GM23338 (cell line): ENCODE measurements at regions not wholly inside any gene's neighbourhood (a gene's known extent, or its start where the extent isn't known, plus 50 kb on each side); places are given as distances from the start of the nearest gene placed in this dataset.

Source experiments
- ATAC-seq: fragments of 200-7000 bp; cut with Tn5 transposase; 3 replicates; pipeline ENCODE4 v1.9.1; 2020
- DNase-seq: peaks from one replicate; pipeline ENCODE4 v3.0.0-alpha.2; 2015; ENCODE audit warnings: low spot score
- H2AFZ ChIP-seq: fragments of 200-600 bp; sonication (generic); 2 replicates; pipeline ENCODE4 v1.8.0; 2016; ENCODE audit warnings: antibody characterized with exemption, mild to moderate bottlenecking, moderate library complexity
- H3F3A ChIP-seq: fragments of 200-600 bp; sonication (generic); replicated peaks from 2 replicates; pipeline ENCODE4 v1.8.0; 2017; ENCODE audit warnings: antibody characterized with exemption, mixed run types, low read depth
- H3K27ac ChIP-seq: fragments of 200-600 bp; sonication (generic); 2 replicates; pipeline ENCODE4 v1.6.1; 2016; ENCODE audit warnings: low read depth
- H3K27me3 ChIP-seq: fragments of 200-600 bp; sonication (generic); 2 replicates; pipeline ENCODE4 v1.8.0; 2016; ENCODE audit warnings: mild to moderate bottlenecking, mixed run types, moderate library complexity; ENCODE audit not compliant: insufficient read depth
- H3K36me3 ChIP-seq: fragments of 200-600 bp; sonication (generic); 2 replicates; pipeline ENCODE4 v1.8.0; 2016; ENCODE audit warnings: mild to moderate bottlenecking; ENCODE audit not compliant: insufficient read depth
- H3K4me1 ChIP-seq: fragments of 200-600 bp; sonication (generic); 2 replicates; pipeline ENCODE4 v1.8.0; 2016; ENCODE audit warnings: mild to moderate bottlenecking, moderate library complexity; ENCODE audit not compliant: insufficient read depth
- H3K4me2 ChIP-seq: fragments of 200-600 bp; sonication (generic); 2 replicates; pipeline ENCODE4 v1.7.1; 2017; ENCODE audit warnings: mixed run types
- H3K4me3 ChIP-seq: fragments of 200-600 bp; sonication (generic); 2 replicates; pipeline ENCODE4 v1.6.1; 2016; ENCODE audit warnings: mixed run types
- H3K79me2 ChIP-seq: fragments of 200-600 bp; sonication (generic); replicated peaks from 2 replicates; pipeline ENCODE4 v1.8.0; 2017; ENCODE audit warnings: mild to moderate bottlenecking; ENCODE audit not compliant: insufficient read depth
- H3K9me2 ChIP-seq: fragments of 200-600 bp; sonication (generic); 2 replicates; pipeline ENCODE4 v1.8.0; 2017; ENCODE audit not compliant: insufficient read depth
- H4K20me1 ChIP-seq: fragments of 200-600 bp; sonication (generic); replicated peaks from 2 replicates; pipeline ENCODE4 v1.8.0; 2017; ENCODE audit warnings: mild to moderate bottlenecking; ENCODE audit not compliant: insufficient read depth
- H3K27ac Mint-ChIP-seq: 2 replicates; pipeline ENCODE4 v1.8.0; 2020; ENCODE audit warnings: inconsistent platforms, mild to moderate bottlenecking, moderate library complexity, mixed read lengths
- H3K27me3 Mint-ChIP-seq: 3 replicates; pipeline ENCODE4 v1.8.0; 2022; ENCODE audit warnings: low read depth, mild to moderate bottlenecking, moderate library complexity, mixed read lengths, inconsistent platforms; ENCODE audit not compliant: insufficient read depth, poor library complexity
- H3K36me3 Mint-ChIP-seq: 3 replicates; pipeline ENCODE4 v1.8.0; 2021; ENCODE audit warnings: low read depth, mild to moderate bottlenecking, inconsistent platforms, moderate library complexity, mixed read lengths
- H3K4me1 Mint-ChIP-seq: 3 replicates; pipeline ENCODE4 v1.8.0; 2020; ENCODE audit warnings: mild to moderate bottlenecking, inconsistent platforms, mixed read lengths
- H3K4me3 Mint-ChIP-seq: 3 replicates; pipeline ENCODE4 v1.8.0; 2021; ENCODE audit warnings: moderate library complexity, mild to moderate bottlenecking, inconsistent platforms, mixed read lengths
- H3K9me3 Mint-ChIP-seq: 3 replicates; pipeline ENCODE4 v1.8.0; 2020; ENCODE audit warnings: moderate library complexity, mild to moderate bottlenecking, inconsistent platforms, mixed read lengths
- CREB1 ChIP-seq: fragments of 250-450 bp; sonication (Bioruptor Pico); IDR thresholded peaks from 2 replicates; pipeline ENCODE4 v1.5.0; 2020; ENCODE audit warnings: low read depth, mild to moderate bottlenecking, moderate library complexity
- EZH2 ChIP-seq: fragments of 200-600 bp; sonication (generic); IDR thresholded peaks from one replicate; pipeline ENCODE4 v1.8.0; 2017; ENCODE audit warnings: antibody characterized with exemption, mild to moderate bottlenecking, low read depth; ENCODE audit not compliant: unreplicated experiment
- EZH2phosphoT487 ChIP-seq: fragments of 200-600 bp; sonication (generic); IDR thresholded peaks from one replicate; pipeline ENCODE4 v1.8.1; 2018; ENCODE audit warnings: antibody characterized with exemption; ENCODE audit not compliant: unreplicated experiment
- JUNB ChIP-seq: IDR thresholded peaks from one replicate; pipeline ENCODE4 v1.6.1; 2016; ENCODE audit warnings: antibody characterized with exemption; ENCODE audit not compliant: unreplicated experiment
- NANOG ChIP-seq: IDR thresholded peaks from 2 replicates; pipeline ENCODE4 v1.6.1; 2016; ENCODE audit warnings: antibody characterized with exemption, borderline replicate concordance
- POLR2AphosphoS5 ChIP-seq: IDR thresholded peaks from 2 replicates; pipeline ENCODE4 v1.6.1; 2016; ENCODE audit warnings: antibody characterized with exemption, low read depth
- STAT1 ChIP-seq: IDR thresholded peaks from one replicate; pipeline ENCODE4 v1.6.1; 2016; ENCODE audit warnings: antibody characterized with exemption; ENCODE audit not compliant: unreplicated experiment
- ZNF114 ChIP-seq: fragments of 250-450 bp; sonication (Bioruptor Pico); IDR thresholded peaks from 2 replicates; pipeline ENCODE4 v1.5.0; 2020; ENCODE audit warnings: mild to moderate bottlenecking, moderate library complexity
- ZNF331 ChIP-seq: fragments of 250-450 bp; sonication (Bioruptor Pico); IDR thresholded peaks from 2 replicates; pipeline ENCODE4 v1.5.0; 2020; ENCODE audit warnings: low read depth, mild to moderate bottlenecking, moderate library complexity
- TF ChIP-seq, protein P1 (sequence below), 2 experiments: fragments of 200-600 bp in 1 of 2; sonication (generic) in 1 of 2; conservative IDR thresholded peaks; 2 replicates each; pipeline versions ENCODE4 v1.5.1 to v1.6.1; 2016 to 2017; ENCODE audit warnings: antibody characterized with exemption in 2 of 2, low read depth in 2 of 2, mild to moderate bottlenecking in 2 of 2, moderate library complexity in 1 of 2
- TF ChIP-seq, protein P2 (sequence below): fragments of 250-450 bp; sonication (Bioruptor Pico); IDR thresholded peaks from 2 replicates; pipeline ENCODE4 v1.5.0; 2020; ENCODE audit warnings: mild to moderate bottlenecking, moderate library complexity
- TF ChIP-seq, protein P3 (sequence below): IDR thresholded peaks from 2 replicates; pipeline ENCODE4 v1.6.1; 2016; ENCODE audit warnings: antibody characterized with exemption
- TF ChIP-seq, protein P4 (sequence below): IDR thresholded peaks from one replicate; pipeline ENCODE4 v1.6.1; 2018; ENCODE audit warnings: antibody characterized with exemption; ENCODE audit not compliant: unreplicated experiment

DNA sequence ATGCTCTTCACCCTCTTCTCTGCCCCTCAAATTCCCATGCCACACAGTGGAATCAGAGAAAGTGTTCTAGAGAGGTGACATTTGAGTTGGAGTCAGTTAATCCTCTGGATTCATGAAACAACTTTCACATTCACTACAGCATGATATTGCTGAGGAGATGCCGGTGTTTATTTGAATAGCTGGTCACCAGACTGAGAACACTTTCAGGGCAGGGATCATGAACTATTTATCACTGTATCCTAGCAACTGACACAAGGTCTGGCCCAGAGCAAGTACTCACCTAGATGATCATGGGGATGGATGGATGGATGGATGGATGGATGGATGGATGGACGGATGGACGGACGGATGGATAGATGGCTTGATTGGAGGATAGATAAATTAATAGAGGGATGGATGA lies 116.7 kb upstream of the ZMIZ1 start:
- Mint-ChIP-seq H3K36me3 (no peaks in the 10 kb centered on the region), H3K27me3 (peaks cover 17% of the 10 kb centered on the region), H3K4me3 (no peak overlapping the region), H3K27ac (no peak overlapping the region), H3K9me3 (no peaks in the 10 kb centered on the region), H3K4me1 (peaks cover 5% of the 10 kb centered on the region; the same call in 1 of the 3 replicates)
- Histone ChIP-seq H2AFZ (no peak overlapping the region), H3K9me2 (no peaks in the 10 kb centered on the region), H3K36me3 (no peaks in the 10 kb centered on the region), H3K79me2 (no peaks in the 10 kb centered on the region), H3K4me1 (no peaks in the 10 kb centered on the region), H3K27ac (no peak overlapping the region), H4K20me1 (no peaks in the 10 kb centered on the region), H3K4me2 (no peak overlapping the region), H3K4me3 (no peak overlapping the region), H3K27me3 (no peaks in the 10 kb centered on the region), H3F3A (no peaks in the 10 kb centered on the region)
- DNase-seq, result no peak
- ATAC-seq, result no peak
- TF ChIP-seq CREB1 (no peak), POLR2AphosphoS5 (no peak), EZH2 (no peak), EZH2phosphoT487 (no peak), STAT1 (no peak), NANOG (no peak), ZNF114 (CRISPR knock-in tag) (no peak), ZNF331 (CRISPR knock-in tag) (no peak), JUNB (no peak)
- TF ChIP-seq, protein P1, sequence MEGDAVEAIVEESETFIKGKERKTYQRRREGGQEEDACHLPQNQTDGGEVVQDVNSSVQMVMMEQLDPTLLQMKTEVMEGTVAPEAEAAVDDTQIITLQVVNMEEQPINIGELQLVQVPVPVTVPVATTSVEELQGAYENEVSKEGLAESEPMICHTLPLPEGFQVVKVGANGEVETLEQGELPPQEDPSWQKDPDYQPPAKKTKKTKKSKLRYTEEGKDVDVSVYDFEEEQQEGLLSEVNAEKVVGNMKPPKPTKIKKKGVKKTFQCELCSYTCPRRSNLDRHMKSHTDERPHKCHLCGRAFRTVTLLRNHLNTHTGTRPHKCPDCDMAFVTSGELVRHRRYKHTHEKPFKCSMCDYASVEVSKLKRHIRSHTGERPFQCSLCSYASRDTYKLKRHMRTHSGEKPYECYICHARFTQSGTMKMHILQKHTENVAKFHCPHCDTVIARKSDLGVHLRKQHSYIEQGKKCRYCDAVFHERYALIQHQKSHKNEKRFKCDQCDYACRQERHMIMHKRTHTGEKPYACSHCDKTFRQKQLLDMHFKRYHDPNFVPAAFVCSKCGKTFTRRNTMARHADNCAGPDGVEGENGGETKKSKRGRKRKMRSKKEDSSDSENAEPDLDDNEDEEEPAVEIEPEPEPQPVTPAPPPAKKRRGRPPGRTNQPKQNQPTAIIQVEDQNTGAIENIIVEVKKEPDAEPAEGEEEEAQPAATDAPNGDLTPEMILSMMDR (conservative IDR thresholded peaks at IDR 0.05; ENCODE audit: low read depth in 2 of 2), result no peak
- TF ChIP-seq, protein P2, sequence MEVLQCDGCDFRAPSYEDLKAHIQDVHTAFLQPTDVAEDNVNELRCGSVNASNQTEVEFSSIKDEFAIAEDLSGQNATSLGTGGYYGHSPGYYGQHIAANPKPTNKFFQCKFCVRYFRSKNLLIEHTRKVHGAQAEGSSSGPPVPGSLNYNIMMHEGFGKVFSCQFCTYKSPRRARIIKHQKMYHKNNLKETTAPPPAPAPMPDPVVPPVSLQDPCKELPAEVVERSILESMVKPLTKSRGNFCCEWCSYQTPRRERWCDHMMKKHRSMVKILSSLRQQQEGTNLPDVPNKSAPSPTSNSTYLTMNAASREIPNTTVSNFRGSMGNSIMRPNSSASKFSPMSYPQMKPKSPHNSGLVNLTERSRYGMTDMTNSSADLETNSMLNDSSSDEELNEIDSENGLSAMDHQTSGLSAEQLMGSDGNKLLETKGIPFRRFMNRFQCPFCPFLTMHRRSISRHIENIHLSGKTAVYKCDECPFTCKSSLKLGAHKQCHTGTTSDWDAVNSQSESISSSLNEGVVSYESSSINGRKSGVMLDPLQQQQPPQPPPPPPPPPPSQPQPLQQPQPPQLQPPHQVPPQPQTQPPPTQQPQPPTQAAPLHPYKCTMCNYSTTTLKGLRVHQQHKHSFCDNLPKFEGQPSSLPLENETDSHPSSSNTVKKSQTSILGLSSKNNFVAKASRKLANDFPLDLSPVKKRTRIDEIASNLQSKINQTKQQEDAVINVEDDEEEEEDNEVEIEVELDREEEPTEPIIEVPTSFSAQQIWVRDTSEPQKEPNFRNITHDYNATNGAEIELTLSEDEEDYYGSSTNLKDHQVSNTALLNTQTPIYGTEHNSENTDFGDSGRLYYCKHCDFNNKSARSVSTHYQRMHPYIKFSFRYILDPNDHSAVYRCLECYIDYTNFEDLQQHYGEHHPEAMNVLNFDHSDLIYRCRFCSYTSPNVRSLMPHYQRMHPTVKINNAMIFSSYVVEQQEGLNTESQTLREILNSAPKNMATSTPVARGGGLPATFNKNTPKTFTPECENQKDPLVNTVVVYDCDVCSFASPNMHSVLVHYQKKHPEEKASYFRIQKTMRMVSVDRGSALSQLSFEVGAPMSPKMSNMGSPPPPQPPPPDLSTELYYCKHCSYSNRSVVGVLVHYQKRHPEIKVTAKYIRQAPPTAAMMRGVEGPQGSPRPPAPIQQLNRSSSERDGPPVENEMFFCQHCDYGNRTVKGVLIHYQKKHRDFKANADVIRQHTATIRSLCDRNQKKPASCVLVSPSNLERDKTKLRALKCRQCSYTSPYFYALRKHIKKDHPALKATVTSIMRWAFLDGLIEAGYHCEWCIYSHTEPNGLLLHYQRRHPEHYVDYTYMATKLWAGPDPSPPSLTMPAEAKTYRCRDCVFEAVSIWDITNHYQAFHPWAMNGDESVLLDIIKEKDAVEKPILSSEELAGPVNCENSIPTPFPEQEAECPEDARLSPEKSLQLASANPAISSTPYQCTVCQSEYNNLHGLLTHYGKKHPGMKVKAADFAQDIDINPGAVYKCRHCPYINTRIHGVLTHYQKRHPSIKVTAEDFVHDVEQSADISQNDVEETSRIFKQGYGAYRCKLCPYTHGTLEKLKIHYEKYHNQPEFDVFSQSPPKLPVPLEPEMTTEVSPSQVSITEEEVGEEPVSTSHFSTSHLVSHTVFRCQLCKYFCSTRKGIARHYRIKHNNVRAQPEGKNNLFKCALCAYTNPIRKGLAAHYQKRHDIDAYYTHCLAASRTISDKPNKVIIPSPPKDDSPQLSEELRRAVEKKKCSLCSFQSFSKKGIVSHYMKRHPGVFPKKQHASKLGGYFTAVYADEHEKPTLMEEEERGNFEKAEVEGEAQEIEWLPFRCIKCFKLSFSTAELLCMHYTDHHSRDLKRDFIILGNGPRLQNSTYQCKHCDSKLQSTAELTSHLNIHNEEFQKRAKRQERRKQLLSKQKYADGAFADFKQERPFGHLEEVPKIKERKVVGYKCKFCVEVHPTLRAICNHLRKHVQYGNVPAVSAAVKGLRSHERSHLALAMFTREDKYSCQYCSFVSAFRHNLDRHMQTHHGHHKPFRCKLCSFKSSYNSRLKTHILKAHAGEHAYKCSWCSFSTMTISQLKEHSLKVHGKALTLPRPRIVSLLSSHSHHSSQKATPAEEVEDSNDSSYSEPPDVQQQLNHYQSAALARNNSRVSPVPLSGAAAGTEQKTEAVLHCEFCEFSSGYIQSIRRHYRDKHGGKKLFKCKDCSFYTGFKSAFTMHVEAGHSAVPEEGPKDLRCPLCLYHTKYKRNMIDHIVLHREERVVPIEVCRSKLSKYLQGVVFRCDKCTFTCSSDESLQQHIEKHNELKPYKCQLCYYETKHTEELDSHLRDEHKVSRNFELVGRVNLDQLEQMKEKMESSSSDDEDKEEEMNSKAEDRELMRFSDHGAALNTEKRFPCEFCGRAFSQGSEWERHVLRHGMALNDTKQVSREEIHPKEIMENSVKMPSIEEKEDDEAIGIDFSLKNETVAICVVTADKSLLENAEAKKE, result no peak
- TF ChIP-seq, protein P3, sequence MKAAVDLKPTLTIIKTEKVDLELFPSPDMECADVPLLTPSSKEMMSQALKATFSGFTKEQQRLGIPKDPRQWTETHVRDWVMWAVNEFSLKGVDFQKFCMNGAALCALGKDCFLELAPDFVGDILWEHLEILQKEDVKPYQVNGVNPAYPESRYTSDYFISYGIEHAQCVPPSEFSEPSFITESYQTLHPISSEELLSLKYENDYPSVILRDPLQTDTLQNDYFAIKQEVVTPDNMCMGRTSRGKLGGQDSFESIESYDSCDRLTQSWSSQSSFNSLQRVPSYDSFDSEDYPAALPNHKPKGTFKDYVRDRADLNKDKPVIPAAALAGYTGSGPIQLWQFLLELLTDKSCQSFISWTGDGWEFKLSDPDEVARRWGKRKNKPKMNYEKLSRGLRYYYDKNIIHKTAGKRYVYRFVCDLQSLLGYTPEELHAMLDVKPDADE, result no peak
- TF ChIP-seq, protein P4, sequence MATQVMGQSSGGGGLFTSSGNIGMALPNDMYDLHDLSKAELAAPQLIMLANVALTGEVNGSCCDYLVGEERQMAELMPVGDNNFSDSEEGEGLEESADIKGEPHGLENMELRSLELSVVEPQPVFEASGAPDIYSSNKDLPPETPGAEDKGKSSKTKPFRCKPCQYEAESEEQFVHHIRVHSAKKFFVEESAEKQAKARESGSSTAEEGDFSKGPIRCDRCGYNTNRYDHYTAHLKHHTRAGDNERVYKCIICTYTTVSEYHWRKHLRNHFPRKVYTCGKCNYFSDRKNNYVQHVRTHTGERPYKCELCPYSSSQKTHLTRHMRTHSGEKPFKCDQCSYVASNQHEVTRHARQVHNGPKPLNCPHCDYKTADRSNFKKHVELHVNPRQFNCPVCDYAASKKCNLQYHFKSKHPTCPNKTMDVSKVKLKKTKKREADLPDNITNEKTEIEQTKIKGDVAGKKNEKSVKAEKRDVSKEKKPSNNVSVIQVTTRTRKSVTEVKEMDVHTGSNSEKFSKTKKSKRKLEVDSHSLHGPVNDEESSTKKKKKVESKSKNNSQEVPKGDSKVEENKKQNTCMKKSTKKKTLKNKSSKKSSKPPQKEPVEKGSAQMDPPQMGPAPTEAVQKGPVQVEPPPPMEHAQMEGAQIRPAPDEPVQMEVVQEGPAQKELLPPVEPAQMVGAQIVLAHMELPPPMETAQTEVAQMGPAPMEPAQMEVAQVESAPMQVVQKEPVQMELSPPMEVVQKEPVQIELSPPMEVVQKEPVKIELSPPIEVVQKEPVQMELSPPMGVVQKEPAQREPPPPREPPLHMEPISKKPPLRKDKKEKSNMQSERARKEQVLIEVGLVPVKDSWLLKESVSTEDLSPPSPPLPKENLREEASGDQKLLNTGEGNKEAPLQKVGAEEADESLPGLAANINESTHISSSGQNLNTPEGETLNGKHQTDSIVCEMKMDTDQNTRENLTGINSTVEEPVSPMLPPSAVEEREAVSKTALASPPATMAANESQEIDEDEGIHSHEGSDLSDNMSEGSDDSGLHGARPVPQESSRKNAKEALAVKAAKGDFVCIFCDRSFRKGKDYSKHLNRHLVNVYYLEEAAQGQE, result no peak
